HCT116 (cell line): ENCODE measurements at regions not wholly inside any gene's neighbourhood (a gene's known extent, or its start where the extent isn't known, plus 50 kb on each side); places are given as distances from the start of the nearest gene placed in this dataset.
"Not testable (repeated sequence)": the region's sequence is repeated elsewhere in the genome, so short reads cannot be mapped to it uniquely, and the experiment has no call there.

Experiments
- ATAC-seq: fragments of 200-7000 bp; cut with Tn5 transposase; 2 replicates; pipeline ENCODE4 v1.9.1; 2020; ENCODE audit warnings: mild to moderate bottlenecking, moderate library complexity
- BruUV-seq: library from RNA; stranded (reverse); fragments of 400-500 nt; replicated peaks from 2 replicates; lab custom pipeline; 2021; lab: Mats Ljungman, UMichigan
- CTCF ChIA-PET: fragments of 300-600 bp; sonication (Branson Sonifier 250); formaldehyde crosslinking; loops from one replicate; lab custom pipeline; 2021; ENCODE audit warnings: antibody characterized with exemption; lab: Charles Lee
- POLR2A ChIA-PET: fragments of 300-600, 350-600 bp; sonication (Branson Sonifier 250); formaldehyde crosslinking; loops from one replicate; lab custom pipeline; 2021; ENCODE audit warnings: antibody characterized with exemption; lab: Charles Lee
- RAD21 ChIA-PET, 2 experiments: fragments of 300-600 bp; sonication (Branson Sonifier 250); formaldehyde crosslinking; loops; one replicate each; lab custom pipeline; 2023; ENCODE audit warnings: low total read pairs in 2 of 2; ENCODE audit not compliant: uncharacterized antibody in 2 of 2, unreplicated experiment in 2 of 2, low non-redundant PET in 1 of 2; lab: Charles Lee
- DNase-seq: peaks from one replicate; pipeline ENCODE4 v3.0.0-alpha.2; 2010; ENCODE audit warnings: low read depth, low spot score
- H2AFZ ChIP-seq: fragments of 200-600 bp; shearing (Covaris generic), sonication (generic); 2 replicates; pipeline ENCODE4 v1.6.1; 2017; ENCODE audit warnings: low read depth, mixed run types, mixed read lengths, antibody characterized with exemption, low read length; ENCODE audit not compliant: poor library complexity, severe bottlenecking
- H3K27ac ChIP-seq: 2 replicates; pipeline ENCODE4 v1.5.1; 2012; ENCODE audit warnings: low read depth, low read length
- H3K27me3 ChIP-seq: fragments of 200-600 bp; sonication (generic); 2 replicates; pipeline ENCODE4 v1.6.1; 2016; ENCODE audit warnings: mixed run types, low read length, mixed read lengths; ENCODE audit not compliant: insufficient read depth
- H3K36me3 ChIP-seq, 2 experiments: fragments of 200-500 bp in 1 of 2; fragments of 200-600 bp in 1 of 2; sonication (Bioruptor generic) in 1 of 2; sonication (generic) in 1 of 2; 2 replicates each; pipeline versions ENCODE4 v1.5.1 to v1.6.1; 2014 to 2016; ENCODE audit warnings: low read length in 2 of 2, inconsistent platforms in 1 of 2, mixed read lengths in 1 of 2, mixed run types in 1 of 2; ENCODE audit not compliant: insufficient read depth in 2 of 2, control insufficient read depth in 1 of 2
- H3K4me1 ChIP-seq, 2 experiments: fragments of 200-600 bp in 1 of 2; sonication (generic) in 1 of 2; 2 replicates each; pipeline versions ENCODE4 v1.5.1 to v1.6.1; 2012 to 2017; ENCODE audit warnings: low read length in 2 of 2, inconsistent platforms in 1 of 2, mild to moderate bottlenecking in 1 of 2, mixed read lengths in 1 of 2, mixed run types in 1 of 2, moderate library complexity in 1 of 2; ENCODE audit not compliant: insufficient read depth in 2 of 2, control insufficient read depth in 1 of 2
- H3K4me2 ChIP-seq: fragments of 200-600 bp; sonication (generic); 2 replicates; pipeline ENCODE4 v1.6.1; 2017; ENCODE audit warnings: mixed run types, low read length, mixed read lengths
- H3K4me3 ChIP-seq, 2 experiments: fragments of 200-600 bp in 1 of 2; sonication (generic) in 1 of 2; replicated peaks in 1 of 2; 2 replicates each; pipeline ENCODE4 v1.5.1; 2011 to 2016; ENCODE audit warnings: low read length in 2 of 2, control low read depth in 1 of 2, low read depth in 1 of 2, mild to moderate bottlenecking in 1 of 2, mixed read lengths in 1 of 2, mixed run types in 1 of 2
- H3K79me2 ChIP-seq: fragments of 200-600 bp; sonication (generic); 2 replicates; pipeline ENCODE4 v1.6.1; 2017; ENCODE audit warnings: mild to moderate bottlenecking, mixed run types, low read length, moderate library complexity, mixed read lengths; ENCODE audit not compliant: insufficient read depth
- H3K9ac ChIP-seq: fragments of 200-600 bp; sonication (generic); 2 replicates; pipeline ENCODE4 v1.6.1; 2016; ENCODE audit warnings: low read length, mixed read lengths
- H3K9me2 ChIP-seq: fragments of 200-600 bp; sonication (generic), shearing (Covaris generic); 2 replicates; pipeline ENCODE4 v1.6.1; 2017; ENCODE audit warnings: mixed run types, mild to moderate bottlenecking, moderate library complexity; ENCODE audit not compliant: insufficient read depth
- H3K9me3 ChIP-seq, 2 experiments: fragments of 200-500 bp in 1 of 2; fragments of 200-600 bp in 1 of 2; sonication (Bioruptor generic) in 1 of 2; sonication (generic) in 1 of 2; 2 replicates each; pipeline ENCODE4 v1.6.1; 2014 to 2017; ENCODE audit warnings: low read length in 2 of 2, mixed read lengths in 2 of 2, inconsistent platforms in 1 of 2, low read depth in 1 of 2, mild to moderate bottlenecking in 1 of 2, mixed run types in 1 of 2, moderate library complexity in 1 of 2; ENCODE audit not compliant: control insufficient read depth in 1 of 2, insufficient read depth in 1 of 2
- H4K20me1 ChIP-seq: fragments of 200-600 bp; sonication (generic), shearing (Covaris generic); 2 replicates; pipeline ENCODE4 v1.6.1; 2017; ENCODE audit warnings: mixed run types, mild to moderate bottlenecking, moderate library complexity; ENCODE audit not compliant: insufficient read depth
- CBX3 ChIP-seq: IDR thresholded peaks from 2 replicates; pipeline ENCODE4 v1.6.1; 2012; ENCODE audit warnings: low read depth
- CEBPB ChIP-seq: IDR thresholded peaks from 2 replicates; pipeline ENCODE4 v1.6.1; 2012; ENCODE audit warnings: low read depth
- EGR1 ChIP-seq: IDR thresholded peaks from 2 replicates; pipeline ENCODE4 v1.6.1; 2012; ENCODE audit warnings: low read depth
- EZH2phosphoT487 ChIP-seq: fragments of 200-600 bp; IDR thresholded peaks from 2 replicates; pipeline ENCODE4 v1.6.1; 2018; ENCODE audit warnings: antibody characterized with exemption, borderline replicate concordance
- RAD21 ChIP-seq: IDR thresholded peaks from 2 replicates; pipeline ENCODE4 v1.6.1; 2012; ENCODE audit warnings: low read depth, mild to moderate bottlenecking
- SP1 ChIP-seq: IDR thresholded peaks from 2 replicates; pipeline ENCODE4 v1.6.1; 2012; ENCODE audit warnings: low read depth
- SRF ChIP-seq: IDR thresholded peaks from 2 replicates; pipeline ENCODE4 v1.6.1; 2012; ENCODE audit warnings: low read depth
- ZFX ChIP-seq: fragments of 450-650 bp; IDR thresholded peaks from 2 replicates; pipeline ENCODE4 v1.6.1; 2017
- ZNF274 ChIP-seq: fragments of 200-500 bp; sonication (Bioruptor generic); IDR thresholded peaks from 2 replicates; pipeline ENCODE4 v1.6.1; 2014; ENCODE audit warnings: mild to moderate bottlenecking, low read depth, low read length, inconsistent platforms
- intact Hi-C: fragments of 100-400 bp; cut with micrococcal nuclease; formaldehyde crosslinking; loops from 2 replicates; pipeline ENCODE4 v1.10.0; 2022
- TF ChIP-seq, protein P1 (sequence below): IDR thresholded peaks from 2 replicates; pipeline ENCODE4 v1.6.1; 2012
- TF ChIP-seq, protein P2 (sequence below), 3 experiments: fragments of 200-600 bp in 1 of 3; sonication (generic) in 1 of 3; IDR thresholded peaks in 2 of 3; conservative IDR thresholded peaks in 1 of 3; 2 replicates each; pipeline ENCODE4 v1.5.1; 2012 to 2017; ENCODE audit warnings: low read depth in 2 of 3, low read length in 2 of 3, antibody characterized with exemption in 1 of 3, borderline replicate concordance in 1 of 3, control low read depth in 1 of 3, mild to moderate bottlenecking in 1 of 3, mixed read lengths in 1 of 3, mixed run types in 1 of 3, moderate library complexity in 1 of 3; ENCODE audit not compliant: insufficient read depth in 1 of 3
- TF ChIP-seq, protein P3 (sequence below): IDR thresholded peaks from 2 replicates; pipeline ENCODE4 v1.6.1; 2011; ENCODE audit warnings: mild to moderate bottlenecking, low read length, moderate library complexity; ENCODE audit not compliant: insufficient replicate concordance; ENCODE audit errors: extremely low read depth

DNA sequence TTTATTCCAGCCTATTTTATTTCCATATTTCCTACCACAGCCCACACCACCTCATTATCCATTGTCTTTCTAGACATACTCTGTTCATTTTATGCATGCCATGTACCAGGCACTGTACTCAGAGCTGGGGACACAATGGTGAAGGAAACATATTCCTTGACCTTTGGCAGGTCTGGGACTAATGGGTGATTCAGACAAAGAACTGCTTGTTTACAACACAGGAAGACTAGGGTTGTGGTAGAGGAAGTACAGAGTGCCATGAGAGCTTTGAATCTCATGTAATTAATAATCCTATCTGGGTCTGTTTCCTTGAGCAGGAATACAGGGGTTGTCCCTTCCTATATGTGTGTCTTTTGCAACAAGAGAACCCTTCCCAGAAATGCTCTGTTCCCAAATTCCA is 75.1 kb upstream of the NUDT10 start (continued):
- TF ChIP-seq, protein P1, sequence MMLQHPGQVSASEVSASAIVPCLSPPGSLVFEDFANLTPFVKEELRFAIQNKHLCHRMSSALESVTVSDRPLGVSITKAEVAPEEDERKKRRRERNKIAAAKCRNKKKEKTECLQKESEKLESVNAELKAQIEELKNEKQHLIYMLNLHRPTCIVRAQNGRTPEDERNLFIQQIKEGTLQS = no peak

DNA sequence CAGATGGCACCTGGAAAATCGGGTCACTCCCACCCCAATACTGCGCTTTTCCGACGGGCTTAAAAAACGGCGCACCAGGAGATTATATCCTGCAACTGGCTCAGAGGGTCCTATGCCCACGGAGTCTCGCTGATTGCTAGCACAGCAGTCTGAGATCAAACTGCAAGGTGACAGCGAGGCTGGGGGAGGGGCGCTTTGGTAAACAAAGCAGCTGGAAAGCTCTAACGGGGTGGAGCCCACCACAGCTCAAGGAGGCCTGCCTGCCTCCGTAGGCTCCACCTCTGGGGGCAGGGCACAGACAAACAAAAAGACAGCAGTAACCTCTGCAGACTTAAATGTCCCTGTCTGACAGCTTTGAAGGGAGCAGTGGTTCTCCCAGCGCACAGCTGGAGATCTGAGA is 70.4 kb upstream of the NUDT10 start:
- RAD21 ChIA-PET, H3K27me3 ChIP-seq, H3K79me2 ChIP-seq, CTCF ChIA-PET, H3K9ac ChIP-seq, H3K9me3 ChIP-seq, POLR2A ChIA-PET, H3K27ac ChIP-seq, H2AFZ ChIP-seq, DNase-seq, BruUV-seq, intact Hi-C loops, H3K9me2 ChIP-seq, H3K4me3 ChIP-seq, H4K20me1 ChIP-seq, ATAC-seq, H3K36me3 ChIP-seq, H3K4me1 ChIP-seq, H3K4me2 ChIP-seq: not testable (repeated sequence)

DNA sequence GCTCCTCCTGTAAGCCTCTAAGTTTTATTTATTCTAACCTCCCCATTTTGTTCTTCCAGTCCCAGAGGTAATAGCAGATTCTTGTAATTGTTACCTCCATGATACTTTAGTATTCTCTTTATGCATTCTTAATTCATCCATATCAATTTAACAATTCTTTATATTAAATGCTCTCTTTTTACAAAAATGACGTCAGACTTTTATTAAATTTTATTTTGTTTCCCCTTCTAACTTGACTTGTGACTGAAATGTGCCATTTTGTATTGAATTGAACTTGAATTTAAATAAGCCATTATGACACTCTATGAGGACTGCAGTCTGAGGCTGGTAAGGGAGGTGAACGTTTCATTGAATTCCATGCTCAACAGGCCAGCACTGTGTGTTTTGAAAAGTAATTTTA is 60.0 kb upstream of the NUDT10 start:
- no TSS peak for BruUV-seq
- no peak overlapping the region for H3K9ac ChIP-seq
- DNase-seq (no peak), ATAC-seq (no peak)
- no peaks in the 10 kb centered on the region for H3K4me1 ChIP-seq
- no peaks in the 10 kb centered on the region for H3K36me3 ChIP-seq
- intact Hi-C loops = no loop called here
- H2AFZ ChIP-seq = no peak overlapping the region
- no peaks in the 10 kb centered on the region for H3K27me3 ChIP-seq
- no peak overlapping the region for H3K4me2 ChIP-seq
- no peaks in the 10 kb centered on the region for H3K9me2 ChIP-seq
- POLR2A ChIA-PET = no interaction called here
- CTCF ChIA-PET = no interaction called here
- H3K27ac ChIP-seq = no peak overlapping the region
- H3K79me2 ChIP-seq = no peaks in the 10 kb centered on the region
- no peaks in the 10 kb centered on the region for H4K20me1 ChIP-seq
- RAD21 ChIA-PET = no interaction called here
- no peaks in the 10 kb centered on the region for H3K9me3 ChIP-seq
- no peak overlapping the region for H3K4me3 ChIP-seq
- TF ChIP-seq RAD21 (no peak), CBX3 (no peak), ZNF274 (no peak), EGR1 (no peak), EZH2phosphoT487 (no peak), ZFX (no peak), SP1 (no peak), CEBPB (no peak), SRF (no peak)
- TF ChIP-seq, protein P2, sequence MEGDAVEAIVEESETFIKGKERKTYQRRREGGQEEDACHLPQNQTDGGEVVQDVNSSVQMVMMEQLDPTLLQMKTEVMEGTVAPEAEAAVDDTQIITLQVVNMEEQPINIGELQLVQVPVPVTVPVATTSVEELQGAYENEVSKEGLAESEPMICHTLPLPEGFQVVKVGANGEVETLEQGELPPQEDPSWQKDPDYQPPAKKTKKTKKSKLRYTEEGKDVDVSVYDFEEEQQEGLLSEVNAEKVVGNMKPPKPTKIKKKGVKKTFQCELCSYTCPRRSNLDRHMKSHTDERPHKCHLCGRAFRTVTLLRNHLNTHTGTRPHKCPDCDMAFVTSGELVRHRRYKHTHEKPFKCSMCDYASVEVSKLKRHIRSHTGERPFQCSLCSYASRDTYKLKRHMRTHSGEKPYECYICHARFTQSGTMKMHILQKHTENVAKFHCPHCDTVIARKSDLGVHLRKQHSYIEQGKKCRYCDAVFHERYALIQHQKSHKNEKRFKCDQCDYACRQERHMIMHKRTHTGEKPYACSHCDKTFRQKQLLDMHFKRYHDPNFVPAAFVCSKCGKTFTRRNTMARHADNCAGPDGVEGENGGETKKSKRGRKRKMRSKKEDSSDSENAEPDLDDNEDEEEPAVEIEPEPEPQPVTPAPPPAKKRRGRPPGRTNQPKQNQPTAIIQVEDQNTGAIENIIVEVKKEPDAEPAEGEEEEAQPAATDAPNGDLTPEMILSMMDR (IDR thresholded peaks at IDR 0.05 in 2 of 3, conservative IDR thresholded peaks at IDR 0.05 in 1 of 3; ENCODE audit: borderline replicate concordance in 1 of 3, insufficient read depth in 1 of 3, low read depth in 2 of 3, low read length in 2 of 3) = no peak
- TF ChIP-seq, protein P3, sequence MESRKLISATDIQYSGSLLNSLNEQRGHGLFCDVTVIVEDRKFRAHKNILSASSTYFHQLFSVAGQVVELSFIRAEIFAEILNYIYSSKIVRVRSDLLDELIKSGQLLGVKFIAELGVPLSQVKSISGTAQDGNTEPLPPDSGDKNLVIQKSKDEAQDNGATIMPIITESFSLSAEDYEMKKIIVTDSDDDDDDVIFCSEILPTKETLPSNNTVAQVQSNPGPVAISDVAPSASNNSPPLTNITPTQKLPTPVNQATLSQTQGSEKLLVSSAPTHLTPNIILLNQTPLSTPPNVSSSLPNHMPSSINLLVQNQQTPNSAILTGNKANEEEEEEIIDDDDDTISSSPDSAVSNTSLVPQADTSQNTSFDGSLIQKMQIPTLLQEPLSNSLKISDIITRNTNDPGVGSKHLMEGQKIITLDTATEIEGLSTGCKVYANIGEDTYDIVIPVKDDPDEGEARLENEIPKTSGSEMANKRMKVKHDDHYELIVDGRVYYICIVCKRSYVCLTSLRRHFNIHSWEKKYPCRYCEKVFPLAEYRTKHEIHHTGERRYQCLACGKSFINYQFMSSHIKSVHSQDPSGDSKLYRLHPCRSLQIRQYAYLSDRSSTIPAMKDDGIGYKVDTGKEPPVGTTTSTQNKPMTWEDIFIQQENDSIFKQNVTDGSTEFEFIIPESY = no peak
- TF ChIP-seq, protein P1 = no peak
